ENCODE measurements at regions not wholly inside any gene's neighbourhood (a gene's known extent, or its start where the extent isn't known, plus 50 kb on each side); places are given as distances from the start of the nearest gene placed in this dataset.

DNA sequence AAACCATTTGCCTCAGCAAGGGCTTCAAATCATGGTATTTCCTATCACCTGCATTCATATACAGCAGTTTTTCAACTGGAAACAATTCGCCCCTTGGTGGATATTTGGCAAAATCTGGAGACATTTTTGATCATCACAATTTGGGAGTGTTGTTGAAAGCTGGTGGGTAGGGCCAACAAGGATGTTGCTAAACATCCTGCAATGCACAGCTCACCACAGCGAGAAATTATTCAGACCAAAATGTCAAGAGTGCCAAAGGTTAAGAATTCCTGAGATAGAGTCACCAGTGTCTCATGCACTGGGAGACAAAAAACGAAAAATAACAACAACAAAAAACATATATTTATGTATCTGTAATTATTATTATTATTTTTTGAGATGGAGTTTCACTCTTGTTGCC, 435.2 kb upstream of the CTSO start:
- TF ChIP-seq, protein P1, sequence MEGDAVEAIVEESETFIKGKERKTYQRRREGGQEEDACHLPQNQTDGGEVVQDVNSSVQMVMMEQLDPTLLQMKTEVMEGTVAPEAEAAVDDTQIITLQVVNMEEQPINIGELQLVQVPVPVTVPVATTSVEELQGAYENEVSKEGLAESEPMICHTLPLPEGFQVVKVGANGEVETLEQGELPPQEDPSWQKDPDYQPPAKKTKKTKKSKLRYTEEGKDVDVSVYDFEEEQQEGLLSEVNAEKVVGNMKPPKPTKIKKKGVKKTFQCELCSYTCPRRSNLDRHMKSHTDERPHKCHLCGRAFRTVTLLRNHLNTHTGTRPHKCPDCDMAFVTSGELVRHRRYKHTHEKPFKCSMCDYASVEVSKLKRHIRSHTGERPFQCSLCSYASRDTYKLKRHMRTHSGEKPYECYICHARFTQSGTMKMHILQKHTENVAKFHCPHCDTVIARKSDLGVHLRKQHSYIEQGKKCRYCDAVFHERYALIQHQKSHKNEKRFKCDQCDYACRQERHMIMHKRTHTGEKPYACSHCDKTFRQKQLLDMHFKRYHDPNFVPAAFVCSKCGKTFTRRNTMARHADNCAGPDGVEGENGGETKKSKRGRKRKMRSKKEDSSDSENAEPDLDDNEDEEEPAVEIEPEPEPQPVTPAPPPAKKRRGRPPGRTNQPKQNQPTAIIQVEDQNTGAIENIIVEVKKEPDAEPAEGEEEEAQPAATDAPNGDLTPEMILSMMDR (conservative IDR thresholded peaks at IDR 0.05; ENCODE audit: low read depth in 2 of 2), result no peak
- TF ChIP-seq CREB1 (CRISPR knock-in tag; IDR thresholded peaks at IDR 0.05; ENCODE audit: low read depth) (no peak), JUNB (IDR thresholded peaks at IDR 0.05; ENCODE audit: unreplicated experiment) (no peak), EZH2 (IDR thresholded peaks at IDR 0.05; ENCODE audit: low read depth, unreplicated experiment) (no peak), POLR2AphosphoS5 (IDR thresholded peaks at IDR 0.05; ENCODE audit: low read depth) (no peak), EZH2phosphoT487 (IDR thresholded peaks at IDR 0.05; ENCODE audit: unreplicated experiment) (no peak), REST (IDR thresholded peaks at IDR 0.05; ENCODE audit: unreplicated experiment) (no peak), ETS1 (IDR thresholded peaks at IDR 0.05) (no peak), ZNF114 (CRISPR knock-in tag; IDR thresholded peaks at IDR 0.05) (no peak), NANOG (IDR thresholded peaks at IDR 0.05; ENCODE audit: borderline replicate concordance) (no peak)

Data from GM23338 (cell line).